Adrenal gland (tissue), 9 donors: ENCODE measurements at regions not wholly inside any gene's neighbourhood (a gene's known extent, or its start where the extent isn't known, plus 50 kb on each side); places are given as distances from the start of the nearest gene placed in this dataset.

Experiments
- DNase-seq, 7 donors: peaks; one replicate each; pipeline ENCODE4 v3.0.0-alpha.2; 2019 to 2020
- H3K27ac ChIP-seq, 5 donors: fragments of 200-600 bp; sonication (generic) in 4 of 5; 1 replicate in 3 of 5; 2 replicates in 2 of 5; pipeline versions ENCODE4 v1.5.1 to v1.8.0; 2016 to 2020; ENCODE audit warnings: mild to moderate bottlenecking in 1 of 5
- H3K27me3 ChIP-seq: fragments of 200-600 bp; 2 replicates; pipeline ENCODE4 v1.8.0; 2021
- H3K36me3 ChIP-seq, 2 donors: fragments of 200-600 bp; replicated peaks in 1 of 2; 1 replicate in 1 of 2; 2 replicates in 1 of 2; pipeline versions ENCODE4 v1.5.1 to v1.8.0; 2018 to 2022
- H3K4me1 ChIP-seq, 2 donors: fragments of 200-600 bp; replicated peaks in 1 of 2; 1 replicate in 1 of 2; 2 replicates in 1 of 2; pipeline versions ENCODE4 v1.5.1 to v1.8.0; 2018 to 2021
- H3K4me3 ChIP-seq, 4 donors: fragments of 200-600 bp; sonication (generic) in 3 of 4; one replicate each; pipeline ENCODE4 v1.5.1; 2016 to 2018
- H3K9me3 ChIP-seq, 3 donors: fragments of 200-600 bp; sonication (generic) in 1 of 3; replicated peaks in 1 of 3; 1 replicate in 2 of 3; 2 replicates in 1 of 3; pipeline versions ENCODE4 v1.5.1 to v1.8.0; 2016 to 2021
- CTCF ChIP-seq, 6 experiments: fragments of 450-650 bp in 4 of 6; fragments of 200-600 bp in 2 of 6; sonication (generic) in 1 of 6; IDR thresholded peaks; 1 replicate in 5 of 6; 2 replicates in 1 of 6; pipeline versions ENCODE4 v1.5.1 to v1.8.0; 2016 to 2021; ENCODE audit warnings: antibody characterized with exemption in 6 of 6, mild to moderate bottlenecking in 2 of 6, moderate library complexity in 1 of 6
- POLR2A ChIP-seq, 2 donors: fragments of 450-650 bp; IDR thresholded peaks; one replicate each; pipeline ENCODE4 v1.6.1; 2017; ENCODE audit warnings: antibody characterized with exemption in 2 of 2, mild to moderate bottlenecking in 2 of 2, moderate library complexity in 1 of 2
- WGBS, 4 donors: extraction: QIAGEN DNeasy Blood & Tissue Kit in 2 of 4; methylation state at CpG; one replicate each; pipeline versions ENCODE4 v1.1.5 to v1.1.7; 2013 to 2017; 5-methylcytosine and 5-hydroxymethylcytosine counted together
- intact Hi-C, 2 donors: fragments of 100-400 bp; cut with DNase I; formaldehyde crosslinking; loops; one replicate each; pipeline versions ENCODE4 v1.14.1 to v1.15.0; 2022 to 2023
- donor health status: healthy with polysubstance abuse.
- donor health status: Bipolar disorder and iron deficiency.
- donor health status: DM: yes; HTN: yes; CAD: no.
- donor health status: DM: no; HTN: no; CAD: no.
- donor health status: DM: no; HTN: no; CAD: no.

GRCh38 chr9:30505311-30505710, 1879.1 kb upstream of the ACO1 start:
- Histone ChIP-seq H3K27me3 (no peaks in the 10 kb centered on the region), H3K36me3 (no peaks in the 10 kb centered on the region), H3K27ac (no peak overlapping the region), H3K4me3 (no peak overlapping the region), H3K4me1 (no peaks in the 10 kb centered on the region), H3K9me3 (no peaks in the 10 kb centered on the region)
- WGBS, 4 donors: 50 to 74% (median 63%) methylated on average over 1 of the region's 1 CpG
- intact Hi-C loops: no loop called here
- TF ChIP-seq CTCF (IDR thresholded peaks at IDR 0.05): no peak
- TF ChIP-seq POLR2A (IDR thresholded peaks at IDR 0.05): no peak
- DNase-seq: no peak

- H3K4me3 ChIP-seq: no peak overlapping the region
- no peaks in the 10 kb centered on the region for H3K4me1 ChIP-seq
- intact Hi-C loops: no loop called here
- H3K27me3 ChIP-seq: no peaks in the 10 kb centered on the region
- TF ChIP-seq POLR2A (IDR thresholded peaks at IDR 0.05): no peak
- TF ChIP-seq CTCF (IDR thresholded peaks at IDR 0.05): no peak
- H3K27ac ChIP-seq: no peak overlapping the region
- DNase-seq: no peak
- H3K9me3 ChIP-seq: no peaks in the 10 kb centered on the region
- WGBS, 4 donors: 66 to 70% (median 68%) methylated on average over 2 of the region's 2 CpGs
- H3K36me3 ChIP-seq: no peaks in the 10 kb centered on the region
Measured at GRCh38 chr9:30506749-30507148, 1877.7 kb upstream of the ACO1 start.

GRCh38 chr9:30507166-30507565, 1877.3 kb upstream of the ACO1 start:
- H3K9me3 ChIP-seq: no peaks in the 10 kb centered on the region
- TF ChIP-seq POLR2A (IDR thresholded peaks at IDR 0.05): no peak
- TF ChIP-seq CTCF (IDR thresholded peaks at IDR 0.05): no peak
- H3K4me1 ChIP-seq: no peaks in the 10 kb centered on the region
- intact Hi-C loops: no loop called here
- no peak for DNase-seq
- no peak overlapping the region for H3K4me3 ChIP-seq
- WGBS, 4 donors: 62 to 71% (median 70%) methylated on average over 2 of the region's 2 CpGs
- H3K27ac ChIP-seq: no peak overlapping the region
- H3K27me3 ChIP-seq: no peaks in the 10 kb centered on the region
- no peaks in the 10 kb centered on the region for H3K36me3 ChIP-seq

- Histone ChIP-seq H3K36me3 (no peaks in the 10 kb centered on the region), H3K27me3 (no peaks in the 10 kb centered on the region), H3K9me3 (no peaks in the 10 kb centered on the region), H3K4me3 (no peak overlapping the region), H3K27ac (no peak overlapping the region), H3K4me1 (no peaks in the 10 kb centered on the region)
- intact Hi-C loops: no loop called here
- TF ChIP-seq POLR2A (IDR thresholded peaks at IDR 0.05): no peak
- no peak for TF ChIP-seq CTCF (IDR thresholded peaks at IDR 0.05)
- DNase-seq: no peak
- 46 to 63% (median 61%) methylated on average over 2 of the region's 2 CpGs for WGBS, 4 donors
Measured at GRCh38 chr9:30511666-30512065, 1872.8 kb upstream of the ACO1 start.
